H9 (cell line): ENCODE measurements at regions not wholly inside any gene's neighbourhood (a gene's known extent, or its start where the extent isn't known, plus 50 kb on each side); places are given as distances from the start of the nearest gene placed in this dataset.

Source experiments
- DNase-seq: peaks from one replicate; pipeline ENCODE4 v3.0.0-alpha.2; 2017
- H2AFZ ChIP-seq: one replicate; pipeline ENCODE4 v1.6.1; 2013; ENCODE audit warnings: mild to moderate bottlenecking, low read length, control low read depth, moderate library complexity
- H2AK5ac ChIP-seq: 2 replicates; pipeline ENCODE4 v1.6.1; 2013; ENCODE audit warnings: low read length, control low read depth, mixed read lengths; ENCODE audit not compliant: insufficient read length
- H2BK120ac ChIP-seq: one replicate; pipeline ENCODE4 v1.6.1; 2013; ENCODE audit warnings: low read depth, mild to moderate bottlenecking, low read length, control low read depth, inconsistent platforms; ENCODE audit not compliant: poor library complexity, severe bottlenecking
- H2BK12ac ChIP-seq: 2 replicates; pipeline ENCODE4 v1.6.1; 2013; ENCODE audit warnings: low read length, control low read depth, mixed read lengths, low read depth; ENCODE audit not compliant: insufficient read length
- H2BK15ac ChIP-seq: 2 replicates; pipeline ENCODE4 v1.6.1; 2013; ENCODE audit warnings: low read depth, low read length, control low read depth
- H2BK20ac ChIP-seq: one replicate; pipeline ENCODE4 v1.6.1; 2013; ENCODE audit warnings: low read depth, mild to moderate bottlenecking, low read length, control low read depth, inconsistent platforms; ENCODE audit not compliant: poor library complexity, severe bottlenecking
- H2BK5ac ChIP-seq: 2 replicates; pipeline ENCODE4 v1.6.1; 2013; ENCODE audit warnings: low read length, control low read depth, mixed read lengths; ENCODE audit not compliant: insufficient read length
- H3K14ac ChIP-seq: 2 replicates; pipeline ENCODE4 v1.6.1; 2013; ENCODE audit warnings: low read length, control low read depth; ENCODE audit not compliant: insufficient read depth
- H3K18ac ChIP-seq: 2 replicates; pipeline ENCODE4 v1.6.1; 2013; ENCODE audit warnings: low read depth, mild to moderate bottlenecking, mixed read lengths, low read length, control low read depth; ENCODE audit not compliant: insufficient read length
- H3K23ac ChIP-seq: 2 replicates; pipeline ENCODE4 v1.6.1; 2013; ENCODE audit warnings: low read length, control low read depth, mixed read lengths, low read depth; ENCODE audit not compliant: insufficient read length
- H3K23me2 ChIP-seq: 2 replicates; pipeline ENCODE4 v1.6.1; 2013; ENCODE audit warnings: low read depth, mild to moderate bottlenecking, mixed read lengths, low read length, control low read depth; ENCODE audit not compliant: insufficient read length, poor library complexity, severe bottlenecking
- H3K27ac ChIP-seq: 2 replicates; pipeline ENCODE4 v1.5.1; 2013; ENCODE audit warnings: low read length, control low read depth, mixed read lengths, low read depth; ENCODE audit not compliant: insufficient read length
- H3K27me3 ChIP-seq: 2 replicates; pipeline ENCODE4 v1.6.1; 2013; ENCODE audit warnings: low read length, control low read depth, inconsistent platforms; ENCODE audit not compliant: insufficient read depth
- H3K4ac ChIP-seq: 2 replicates; pipeline ENCODE4 v1.6.1; 2013; ENCODE audit warnings: low read depth, mild to moderate bottlenecking, control low read depth, inconsistent platforms, low read length, moderate library complexity
- H3K4me1 ChIP-seq: 2 replicates; pipeline ENCODE4 v1.6.1; 2013; ENCODE audit warnings: low read length, control low read depth, inconsistent platforms; ENCODE audit not compliant: insufficient read depth
- H3K4me2 ChIP-seq: 2 replicates; pipeline ENCODE4 v1.6.1; 2013; ENCODE audit warnings: low read length, control low read depth, mixed read lengths; ENCODE audit not compliant: insufficient read length, insufficient read depth
- H3K56ac ChIP-seq: 2 replicates; pipeline ENCODE4 v1.6.1; 2013; ENCODE audit warnings: low read depth, mild to moderate bottlenecking, mixed read lengths, low read length, control low read depth; ENCODE audit not compliant: insufficient read length
- H3K79me1 ChIP-seq: 2 replicates; pipeline ENCODE4 v1.6.1; 2013; ENCODE audit warnings: low read depth, mild to moderate bottlenecking, moderate library complexity, low read length, control low read depth, inconsistent platforms; ENCODE audit not compliant: insufficient read depth, poor library complexity, severe bottlenecking
- H3K79me2 ChIP-seq: 2 replicates; pipeline ENCODE4 v1.6.1; 2013; ENCODE audit warnings: low read length, control low read depth, inconsistent platforms; ENCODE audit not compliant: insufficient read depth
- H3K9ac ChIP-seq: 2 replicates; pipeline ENCODE4 v1.6.1; 2013; ENCODE audit warnings: low read length, control low read depth, mixed read lengths; ENCODE audit not compliant: insufficient read length; ENCODE audit errors: extremely low read depth
- H3K9me3 ChIP-seq: one replicate; pipeline ENCODE4 v1.6.1; 2013; ENCODE audit warnings: low read depth, low read length, inconsistent platforms; ENCODE audit not compliant: control insufficient read depth
- H3T11ph ChIP-seq: one replicate; pipeline ENCODE4 v1.6.1; 2013; ENCODE audit warnings: mild to moderate bottlenecking, low read length, control low read depth, inconsistent platforms
- H4K20me1 ChIP-seq: one replicate; pipeline ENCODE4 v1.6.1; 2013; ENCODE audit not compliant: control insufficient read depth, insufficient read length, insufficient read depth
- H4K5ac ChIP-seq: 2 replicates; pipeline ENCODE4 v1.6.1; 2013; ENCODE audit warnings: low read depth, mild to moderate bottlenecking, mixed read lengths, low read length, control low read depth; ENCODE audit not compliant: insufficient read length
- H4K8ac ChIP-seq: replicated peaks from 2 replicates; pipeline ENCODE4 v1.6.1; 2013; ENCODE audit warnings: low read length, control low read depth, mixed read lengths, low read depth; ENCODE audit not compliant: insufficient read length
- H4K91ac ChIP-seq: 2 replicates; pipeline ENCODE4 v1.6.1; 2013; ENCODE audit warnings: low read depth, mild to moderate bottlenecking, moderate library complexity, mixed read lengths, low read length, control low read depth; ENCODE audit not compliant: insufficient read length
- H3K27ac Mint-ChIP-seq, 3 experiments: 2 replicates in 2 of 3; 3 replicates in 1 of 3; pipeline ENCODE4 v1.8.0; 2020 to 2021; ENCODE audit warnings: mixed read lengths in 3 of 3, mild to moderate bottlenecking in 1 of 3, moderate library complexity in 1 of 3
- H3K27me3 Mint-ChIP-seq: 2 replicates; pipeline ENCODE4 v1.8.0; 2021; ENCODE audit warnings: low read depth, mild to moderate bottlenecking, moderate library complexity, mixed read lengths
- H3K36me3 Mint-ChIP-seq, 3 experiments: 2 replicates in 2 of 3; 3 replicates in 1 of 3; pipeline ENCODE4 v1.8.0; 2020 to 2021; ENCODE audit warnings: low read depth in 3 of 3, mixed read lengths in 3 of 3; ENCODE audit not compliant: insufficient read depth in 1 of 3
- H3K4me1 Mint-ChIP-seq, 2 experiments: 2 replicates each; pipeline ENCODE4 v1.8.0; 2020; ENCODE audit warnings: mixed read lengths in 2 of 2
- H3K4me3 Mint-ChIP-seq, 2 experiments: 2 replicates in 1 of 2; 3 replicates in 1 of 2; pipeline ENCODE4 v1.8.0; 2020 to 2021; ENCODE audit warnings: mild to moderate bottlenecking in 2 of 2, mixed read lengths in 2 of 2, moderate library complexity in 1 of 2
- H3K9me3 Mint-ChIP-seq, 2 experiments: 2 replicates in 1 of 2; 3 replicates in 1 of 2; pipeline ENCODE4 v1.8.0; 2020; ENCODE audit warnings: mild to moderate bottlenecking in 2 of 2, mixed read lengths in 2 of 2, moderate library complexity in 1 of 2
- CTCF ChIP-seq: fragments of 200-600 bp; sonication (generic); conservative IDR thresholded peaks from 3 replicates; pipeline ENCODE4 v1.8.0; 2021; ENCODE audit warnings: antibody characterized with exemption, mild to moderate bottlenecking
- WGBS: extraction: QIAGEN DNeasy Blood & Tissue Kit; methylation state at CpG from one replicate; pipeline ENCODE4 v1.1.7; 2013; ENCODE audit warnings: missing lambda C conversion rate, low lambda C conversion rate, mixed read lengths; ENCODE audit not compliant: insufficient read length; ENCODE audit errors: extremely low coverage; 5-methylcytosine and 5-hydroxymethylcytosine counted together

GRCh38 chr3:81289676-81290075 is 471.8 kb downstream of the GBE1 start:
- Histone ChIP-seq H3K79me1 (no peaks in the 10 kb centered on the region), H2BK120ac (no peak overlapping the region), H4K8ac (no peak overlapping the region), H3K79me2 (no peaks in the 10 kb centered on the region), H2BK15ac (no peak overlapping the region), H3K4me2 (no peak overlapping the region), H3K23me2 (no peaks in the 10 kb centered on the region), H3K14ac (no peak overlapping the region), H4K91ac (no peak overlapping the region), H4K5ac (no peak overlapping the region), H3K27ac (no peak overlapping the region), H3K56ac (no peak overlapping the region), H3K18ac (no peak overlapping the region), H3K27me3 (no peaks in the 10 kb centered on the region), H3K4me1 (no peaks in the 10 kb centered on the region), H3K23ac (no peak overlapping the region), H2AFZ (no peak overlapping the region), H3K9ac (no peak overlapping the region), H3K4ac (no peak overlapping the region), H2BK5ac (no peak overlapping the region), H3K9me3 (no peaks in the 10 kb centered on the region), H2AK5ac (no peak overlapping the region), H4K20me1 (no peaks in the 10 kb centered on the region), H2BK12ac (no peak overlapping the region), H3T11ph (no peak overlapping the region), H2BK20ac (no peak overlapping the region)
- no peaks in the 10 kb centered on the region for H3K4me1 Mint-ChIP-seq
- H3K4me3 Mint-ChIP-seq: no peak overlapping the region
- H3K36me3 Mint-ChIP-seq: no peaks in the 10 kb centered on the region
- no peak for DNase-seq
- no CpG with 5 or more reads among the region's 3 CpGs for WGBS
- no peak for TF ChIP-seq CTCF
- H3K27me3 Mint-ChIP-seq: no peaks in the 10 kb centered on the region
- H3K9me3 Mint-ChIP-seq: no peaks in the 10 kb centered on the region
- no peak overlapping the region for H3K27ac Mint-ChIP-seq
